Endothelial cell of umbilical vein (primary cell): ENCODE measurements at regions not wholly inside any gene's neighbourhood (a gene's known extent, or its start where the extent isn't known, plus 50 kb on each side); places are given as distances from the start of the nearest gene placed in this dataset.

Source experiments
- BruUV-seq: library from RNA; stranded (reverse); fragments of 400-500 nt; replicated peaks from 2 replicates; lab custom pipeline; 2021; lab: Mats Ljungman, UMichigan
- CTCF ChIA-PET: fragments of 300-600, 350-600 bp; sonication (Branson Sonifier 250); formaldehyde crosslinking; loops from one replicate; lab custom pipeline; 2021; ENCODE audit warnings: antibody characterized with exemption, inconsistent platforms; lab: Charles Lee
- POLR2A ChIA-PET: fragments of 300-600, 350-600 bp; sonication (Branson Sonifier 250); formaldehyde crosslinking; loops from one replicate; lab custom pipeline; 2021; ENCODE audit warnings: antibody characterized with exemption, inconsistent platforms; lab: Charles Lee
- DNase-seq: peaks from one replicate; pipeline ENCODE4 v3.0.0-alpha.2; 2011; ENCODE audit warnings: low read depth, low spot score
- FAIRE-seq: peaks from 2 replicates; lab custom pipeline; 2011; peaks lifted over from hg19 to GRCh38; lab: Jason Lieb, UNC
- H2AFZ ChIP-seq: 2 replicates; pipeline ENCODE4 v1.6.0; 2012; ENCODE audit warnings: low read depth, low read length, control low read depth, inconsistent platforms
- H3K27ac ChIP-seq: 2 replicates; pipeline ENCODE4 v1.5.1; 2011; ENCODE audit warnings: low read depth, mild to moderate bottlenecking, control low read depth, low read length, moderate library complexity; ENCODE audit not compliant: insufficient read depth
- H3K27me3 ChIP-seq, 2 experiments: 2 replicates each; pipeline versions ENCODE4 v1.6.0 to v1.6.1; 2011; ENCODE audit warnings: low read length in 2 of 2, mixed read lengths in 1 of 2; ENCODE audit not compliant: control insufficient read depth in 2 of 2, insufficient read depth in 2 of 2
- H3K36me3 ChIP-seq, 2 experiments: 2 replicates in 1 of 2; 3 replicates in 1 of 2; pipeline ENCODE4 v1.5.1; 2011; ENCODE audit warnings: low read length in 2 of 2, mild to moderate bottlenecking in 1 of 2, moderate library complexity in 1 of 2; ENCODE audit not compliant: control insufficient read depth in 2 of 2, insufficient read depth in 2 of 2; ENCODE audit errors: extremely low read depth in 1 of 2
- H3K4me1 ChIP-seq: 3 replicates; pipeline ENCODE4 v1.5.1; 2011; ENCODE audit warnings: mild to moderate bottlenecking, low read length; ENCODE audit not compliant: control insufficient read depth, insufficient read depth; ENCODE audit errors: extremely low read depth
- H3K4me2 ChIP-seq: 2 replicates; pipeline ENCODE4 v1.6.1; 2011; ENCODE audit warnings: low read length, control low read depth, mixed read lengths; ENCODE audit not compliant: insufficient read depth
- H3K4me3 ChIP-seq, 3 experiments: fragments of 200-600 bp in 1 of 3; sonication (generic), shearing (Covaris generic) in 1 of 3; replicated peaks in 1 of 3; 2 replicates each; pipeline ENCODE4 v1.5.1; 2011 to 2016; ENCODE audit warnings: control low read depth in 3 of 3, low read length in 3 of 3, mild to moderate bottlenecking in 2 of 3, inconsistent platforms in 1 of 3, low read depth in 1 of 3, moderate library complexity in 1 of 3; ENCODE audit not compliant: insufficient read depth in 1 of 3
- H3K79me2 ChIP-seq: 2 replicates; pipeline ENCODE4 v1.6.0; 2012; ENCODE audit warnings: low read length, inconsistent platforms; ENCODE audit not compliant: control insufficient read depth, insufficient read depth
- H3K9ac ChIP-seq: replicated peaks from 2 replicates; pipeline ENCODE3; 2011; ENCODE audit warnings: low read length, control low read depth; ENCODE audit not compliant: insufficient read depth; ENCODE audit errors: extremely low read depth
- H3K9me1 ChIP-seq: replicated peaks from 3 replicates; pipeline ENCODE4 v1.6.0; 2011; ENCODE audit warnings: mild to moderate bottlenecking, low read length; ENCODE audit not compliant: control insufficient read depth, insufficient read depth; ENCODE audit errors: extremely low read depth
- H3K9me3 ChIP-seq: replicated peaks from 2 replicates; pipeline ENCODE4 v1.5.1; 2012; ENCODE audit warnings: low read length, inconsistent platforms; ENCODE audit not compliant: control insufficient read depth, insufficient read depth
- H4K20me1 ChIP-seq: replicated peaks from 2 replicates; pipeline ENCODE3; 2011; ENCODE audit warnings: mild to moderate bottlenecking, low read length; ENCODE audit not compliant: control insufficient read depth, insufficient read depth; ENCODE audit errors: extremely low read depth
- EZH2 ChIP-seq: IDR thresholded peaks from 2 replicates; pipeline ENCODE4 v1.6.1; 2012; ENCODE audit warnings: borderline replicate concordance, low read depth, mild to moderate bottlenecking, moderate library complexity, low read length, inconsistent platforms; ENCODE audit not compliant: severe bottlenecking
- FOS ChIP-seq: IDR thresholded peaks from 2 replicates; pipeline ENCODE4 v1.6.1; 2011; ENCODE audit warnings: mild to moderate bottlenecking, low read length, moderate library complexity, borderline replicate concordance; ENCODE audit not compliant: insufficient read depth
- GATA2 ChIP-seq: IDR thresholded peaks from 2 replicates; pipeline ENCODE4 v1.7.0; 2011; ENCODE audit warnings: low read depth, mild to moderate bottlenecking, moderate library complexity, mixed read lengths, low read length; ENCODE audit not compliant: insufficient read length, insufficient read depth
- JUN ChIP-seq: IDR thresholded peaks from 2 replicates; pipeline ENCODE4 v1.6.1; 2011; ENCODE audit warnings: borderline replicate concordance, low read depth; ENCODE audit not compliant: insufficient read length, insufficient read depth
- MYC ChIP-seq: IDR thresholded peaks from one replicate; pipeline ENCODE4 v1.6.1; 2011; ENCODE audit warnings: mild to moderate bottlenecking, low read depth, low read length
- POLR2A ChIP-seq: IDR thresholded peaks from 2 replicates; pipeline ENCODE4 v1.6.1; 2012; ENCODE audit warnings: low read depth, mild to moderate bottlenecking, control low read depth, low read length
- POLR2AphosphoS5 ChIP-seq: IDR thresholded peaks from 2 replicates; pipeline ENCODE4 v1.6.1; 2012; ENCODE audit warnings: low read depth, mild to moderate bottlenecking, control low read depth, low read length, moderate library complexity; ENCODE audit not compliant: insufficient read depth
- dilution Hi-C: fragments of 300-500 bp; cut with MboI; formaldehyde crosslinking; loops from one replicate; pipeline ENCODE4 v1.15.0; 2019; ENCODE audit warnings: low sequenced_read_pairs; ENCODE audit not compliant: extremely low pct_ligation_motif_present
- intact Hi-C: fragments of 100-400 bp; cut with micrococcal nuclease; formaldehyde crosslinking; loops from one replicate; pipeline ENCODE4 v1.10.0; 2022
- TF ChIP-seq, protein P1 (sequence below): IDR thresholded peaks from 2 replicates; pipeline ENCODE4 v1.6.1; 2011; ENCODE audit not compliant: insufficient read depth, insufficient read length
- TF ChIP-seq, protein P2 (sequence below), 2 donors: IDR thresholded peaks; 1 replicate in 1 of 2; 2 replicates in 1 of 2; pipeline ENCODE4 v1.5.1; 2011; ENCODE audit warnings: low read length in 2 of 2, mild to moderate bottlenecking in 2 of 2, moderate library complexity in 2 of 2, control low read depth in 1 of 2, inconsistent platforms in 1 of 2, low read depth in 1 of 2; ENCODE audit not compliant: insufficient read depth in 1 of 2; ENCODE audit errors: extremely low read depth in 1 of 2

- intact Hi-C loops: no loop called here
- H3K9me3 ChIP-seq: peaks cover 5% of the 10 kb centered on the region
- H4K20me1 ChIP-seq: no peaks in the 10 kb centered on the region
- no peak overlapping the region for H3K27ac ChIP-seq
- TF ChIP-seq POLR2AphosphoS5: no peak
- TF ChIP-seq POLR2A: no peak
- TF ChIP-seq, protein P1, sequence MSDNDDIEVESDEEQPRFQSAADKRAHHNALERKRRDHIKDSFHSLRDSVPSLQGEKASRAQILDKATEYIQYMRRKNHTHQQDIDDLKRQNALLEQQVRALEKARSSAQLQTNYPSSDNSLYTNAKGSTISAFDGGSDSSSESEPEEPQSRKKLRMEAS: no peak
- TF ChIP-seq GATA2: no peak
- no peak for TF ChIP-seq MYC
- TF ChIP-seq, protein P2, sequence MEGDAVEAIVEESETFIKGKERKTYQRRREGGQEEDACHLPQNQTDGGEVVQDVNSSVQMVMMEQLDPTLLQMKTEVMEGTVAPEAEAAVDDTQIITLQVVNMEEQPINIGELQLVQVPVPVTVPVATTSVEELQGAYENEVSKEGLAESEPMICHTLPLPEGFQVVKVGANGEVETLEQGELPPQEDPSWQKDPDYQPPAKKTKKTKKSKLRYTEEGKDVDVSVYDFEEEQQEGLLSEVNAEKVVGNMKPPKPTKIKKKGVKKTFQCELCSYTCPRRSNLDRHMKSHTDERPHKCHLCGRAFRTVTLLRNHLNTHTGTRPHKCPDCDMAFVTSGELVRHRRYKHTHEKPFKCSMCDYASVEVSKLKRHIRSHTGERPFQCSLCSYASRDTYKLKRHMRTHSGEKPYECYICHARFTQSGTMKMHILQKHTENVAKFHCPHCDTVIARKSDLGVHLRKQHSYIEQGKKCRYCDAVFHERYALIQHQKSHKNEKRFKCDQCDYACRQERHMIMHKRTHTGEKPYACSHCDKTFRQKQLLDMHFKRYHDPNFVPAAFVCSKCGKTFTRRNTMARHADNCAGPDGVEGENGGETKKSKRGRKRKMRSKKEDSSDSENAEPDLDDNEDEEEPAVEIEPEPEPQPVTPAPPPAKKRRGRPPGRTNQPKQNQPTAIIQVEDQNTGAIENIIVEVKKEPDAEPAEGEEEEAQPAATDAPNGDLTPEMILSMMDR (IDR thresholded peaks at IDR 0.05; ENCODE audit: extremely low read depth in 1 of 2, insufficient read depth in 1 of 2, low read depth in 1 of 2, low read length in 2 of 2): no peak
- TF ChIP-seq JUN: no peak
- no peak for TF ChIP-seq EZH2
- no peak for TF ChIP-seq FOS
- no peak overlapping the region for H3K9ac ChIP-seq
- no peak for DNase-seq
- H3K4me3 ChIP-seq: no peak overlapping the region
- POLR2A ChIA-PET: no interaction called here
- H3K4me1 ChIP-seq: no peaks in the 10 kb centered on the region
- no TSS peak for BruUV-seq
- FAIRE-seq: no peak
- H3K79me2 ChIP-seq: no peaks in the 10 kb centered on the region
- no peaks in the 10 kb centered on the region for H3K9me1 ChIP-seq
- no peaks in the 10 kb centered on the region for H3K27me3 ChIP-seq
- CTCF ChIA-PET: no interaction called here
- dilution Hi-C loops: no loop called here
- H3K4me2 ChIP-seq: no peak overlapping the region
- no peak overlapping the region for H2AFZ ChIP-seq
- no peaks in the 10 kb centered on the region for H3K36me3 ChIP-seq
Measured at GRCh38 chr4:115514675-115515074, 401.3 kb upstream of the NDST4 start.
